Nephron (organoid): ENCODE measurements at regions not wholly inside any gene's neighbourhood (a gene's known extent, or its start where the extent isn't known, plus 50 kb on each side); places are given as distances from the start of the nearest gene placed in this dataset.
A peak's percentile ranks its signal among the peaks of the same experiment; 100 is the strongest.
"Not testable (repeated sequence)": the region's sequence is repeated elsewhere in the genome, so short reads cannot be mapped to it uniquely, and the experiment has no call there.

Experiments used
- H3K27ac Mint-ChIP-seq, 3 experiments: 2 replicates each; pipeline ENCODE4 v1.8.0; 2020; ENCODE audit warnings: mixed read lengths in 3 of 3, mild to moderate bottlenecking in 2 of 3, moderate library complexity in 1 of 3
- H3K27me3 Mint-ChIP-seq: 2 replicates; pipeline ENCODE4 v1.8.0; 2021; ENCODE audit warnings: low read depth, mild to moderate bottlenecking, moderate library complexity, mixed read lengths
- H3K36me3 Mint-ChIP-seq: 2 replicates; pipeline ENCODE4 v1.8.0; 2020; ENCODE audit warnings: low read depth, mixed read lengths
- H3K4me1 Mint-ChIP-seq: 2 replicates; pipeline ENCODE4 v1.8.0; 2020; ENCODE audit warnings: mixed read lengths
- H3K4me3 Mint-ChIP-seq, 3 experiments: 2 replicates each; pipeline ENCODE4 v1.8.0; 2020; ENCODE audit warnings: mild to moderate bottlenecking in 3 of 3, mixed read lengths in 3 of 3, moderate library complexity in 2 of 3
- H3K9me3 Mint-ChIP-seq: 2 replicates; pipeline ENCODE4 v1.8.0; 2020; ENCODE audit warnings: mixed read lengths
- TF ChIP-seq, protein P1 (sequence below), 3 experiments: fragments of 200-600 bp; sonication (generic); IDR thresholded peaks; one replicate each; pipeline ENCODE4 v1.5.0; 2021; ENCODE audit warnings: antibody characterized with exemption in 3 of 3; ENCODE audit not compliant: unreplicated experiment in 3 of 3

DNA sequence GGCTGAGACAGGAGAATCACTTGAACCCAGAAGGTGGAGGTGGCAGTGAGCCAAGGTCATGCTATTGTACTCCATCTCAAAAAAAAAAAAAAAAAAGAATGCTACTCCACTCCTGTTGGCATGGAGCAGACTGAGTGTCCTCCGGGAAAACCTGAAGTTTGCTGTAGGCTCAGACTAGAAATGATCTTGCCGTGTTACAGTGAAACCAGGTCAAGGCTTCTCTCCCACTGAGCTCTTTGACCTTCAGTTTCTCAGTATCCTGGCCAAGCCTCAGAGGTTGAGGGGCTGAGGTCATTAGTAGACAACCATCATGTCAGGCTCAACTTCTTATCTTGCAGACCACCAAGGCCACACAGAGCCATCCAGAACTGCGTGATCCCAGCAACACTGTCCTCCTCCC, 348.6 kb upstream of the ZNF32 start:
- Mint-ChIP-seq H3K27me3 (no peaks in the 10 kb centered on the region), H3K27ac (peak overlapping the region; percentile 39 to 81 (median 78)), H3K9me3 (peaks cover 13% of the 10 kb centered on the region), H3K4me1 (peaks cover 24% of the 10 kb centered on the region), H3K4me3 (no peak overlapping the region), H3K36me3 (peaks cover 5% of the 10 kb centered on the region)
- TF ChIP-seq, protein P1, sequence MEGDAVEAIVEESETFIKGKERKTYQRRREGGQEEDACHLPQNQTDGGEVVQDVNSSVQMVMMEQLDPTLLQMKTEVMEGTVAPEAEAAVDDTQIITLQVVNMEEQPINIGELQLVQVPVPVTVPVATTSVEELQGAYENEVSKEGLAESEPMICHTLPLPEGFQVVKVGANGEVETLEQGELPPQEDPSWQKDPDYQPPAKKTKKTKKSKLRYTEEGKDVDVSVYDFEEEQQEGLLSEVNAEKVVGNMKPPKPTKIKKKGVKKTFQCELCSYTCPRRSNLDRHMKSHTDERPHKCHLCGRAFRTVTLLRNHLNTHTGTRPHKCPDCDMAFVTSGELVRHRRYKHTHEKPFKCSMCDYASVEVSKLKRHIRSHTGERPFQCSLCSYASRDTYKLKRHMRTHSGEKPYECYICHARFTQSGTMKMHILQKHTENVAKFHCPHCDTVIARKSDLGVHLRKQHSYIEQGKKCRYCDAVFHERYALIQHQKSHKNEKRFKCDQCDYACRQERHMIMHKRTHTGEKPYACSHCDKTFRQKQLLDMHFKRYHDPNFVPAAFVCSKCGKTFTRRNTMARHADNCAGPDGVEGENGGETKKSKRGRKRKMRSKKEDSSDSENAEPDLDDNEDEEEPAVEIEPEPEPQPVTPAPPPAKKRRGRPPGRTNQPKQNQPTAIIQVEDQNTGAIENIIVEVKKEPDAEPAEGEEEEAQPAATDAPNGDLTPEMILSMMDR (IDR thresholded peaks at IDR 0.05; ENCODE audit: unreplicated experiment in 3 of 3) = no peak

DNA sequence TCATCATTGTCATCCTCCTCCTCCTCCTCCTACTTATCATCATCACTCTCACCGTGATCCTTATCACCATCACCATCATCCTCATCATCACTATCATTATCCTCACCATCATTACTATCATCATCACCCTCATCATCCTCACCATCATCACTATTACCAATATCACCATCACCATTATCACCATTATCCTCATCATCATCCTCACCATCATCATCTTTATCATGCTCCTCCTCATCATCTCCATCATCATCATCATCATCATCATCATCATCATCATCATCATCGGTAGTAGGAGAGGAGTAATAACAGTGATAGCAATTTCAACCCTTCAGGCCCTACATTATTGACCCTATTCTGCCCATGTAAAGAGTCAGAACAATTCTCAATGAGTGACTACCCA, 345.9 kb upstream of the ZNF32 start:
- Mint-ChIP-seq H3K27me3 (no peaks in the 10 kb centered on the region), H3K9me3 (peaks cover 31% of the 10 kb centered on the region), H3K4me1 (peaks cover 24% of the 10 kb centered on the region), H3K4me3 (no peak overlapping the region), H3K27ac (no peak overlapping the region), H3K36me3 (peaks cover 15% of the 10 kb centered on the region)
- TF ChIP-seq, protein P1 (IDR thresholded peaks at IDR 0.05; ENCODE audit: unreplicated experiment in 3 of 3) = no peak

DNA sequence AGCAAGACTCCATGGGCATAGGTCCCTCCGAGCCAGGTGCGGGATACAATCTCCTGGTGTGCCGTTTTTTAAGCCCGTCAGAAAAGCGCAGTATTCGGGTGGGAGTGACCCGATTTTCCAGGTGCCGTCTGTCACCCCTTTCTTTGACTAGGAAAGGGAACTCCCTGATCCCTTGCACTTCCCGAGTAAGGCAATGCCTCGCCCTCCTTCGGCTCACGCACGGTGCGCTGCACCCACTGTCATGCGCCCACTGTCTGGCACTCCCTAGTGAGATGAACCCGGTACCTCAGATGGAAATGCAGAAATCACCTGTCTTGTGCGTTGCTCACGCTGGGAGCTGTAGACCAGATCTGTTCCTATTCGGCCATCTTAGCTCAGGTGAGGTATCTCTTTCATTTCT, 344.1 kb upstream of the ZNF32 start:
- Mint-ChIP-seq H3K36me3 (peaks cover 15% of the 10 kb centered on the region), H3K4me1 (peaks cover 12% of the 10 kb centered on the region), H3K9me3 (peaks cover 42% of the 10 kb centered on the region)
- H3K4me3 Mint-ChIP-seq, H3K27me3 Mint-ChIP-seq, H3K27ac Mint-ChIP-seq: not testable (repeated sequence)

DNA sequence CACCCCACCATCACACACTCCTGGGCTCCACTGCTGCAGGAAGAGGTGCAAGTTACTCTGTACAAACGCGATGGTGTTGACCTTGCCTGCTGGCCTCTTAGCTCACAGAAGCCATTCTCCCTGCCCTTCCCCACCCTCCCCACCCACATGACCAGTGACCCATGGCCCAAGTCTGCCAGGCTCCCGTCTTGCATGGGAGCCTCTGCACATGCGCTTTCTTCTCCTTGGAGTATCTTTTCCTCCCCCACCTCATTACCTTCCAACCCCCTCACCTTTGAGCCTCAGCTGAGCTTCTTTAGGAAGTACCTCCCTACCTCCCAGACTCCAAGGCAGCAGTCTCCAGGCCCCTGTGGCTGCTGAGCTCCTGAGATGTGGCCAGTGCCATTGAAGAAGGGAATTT, 337.7 kb upstream of the ZNF32 start:
- no peaks in the 10 kb centered on the region for H3K4me1 Mint-ChIP-seq
- H3K27me3 Mint-ChIP-seq = no peaks in the 10 kb centered on the region
- peaks cover 27% of the 10 kb centered on the region for H3K9me3 Mint-ChIP-seq
- no peak overlapping the region for H3K27ac Mint-ChIP-seq
- H3K4me3 Mint-ChIP-seq = no peak overlapping the region
- H3K36me3 Mint-ChIP-seq = peaks cover 7% of the 10 kb centered on the region
- TF ChIP-seq, protein P1 (IDR thresholded peaks at IDR 0.05; ENCODE audit: unreplicated experiment in 3 of 3) = no peak

DNA sequence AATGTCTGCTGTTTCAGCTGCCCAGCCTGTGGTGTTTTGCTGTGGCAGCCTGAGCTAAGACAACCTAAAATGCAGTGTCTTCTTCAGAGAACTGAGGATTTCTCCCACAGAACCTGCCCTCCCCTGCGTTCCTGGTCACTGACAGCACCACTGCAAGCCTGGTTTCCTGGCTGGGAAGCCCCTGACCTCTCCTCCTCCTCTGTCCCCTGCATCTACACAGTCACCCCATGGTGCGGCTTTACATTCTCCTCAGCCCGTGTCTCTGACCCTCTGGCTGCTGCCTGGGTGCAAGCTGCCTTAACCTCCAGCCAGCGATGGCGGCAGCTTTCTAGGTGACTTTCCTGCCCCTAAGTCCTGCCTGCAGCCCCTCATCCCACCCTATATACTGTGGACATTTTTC, 337.3 kb upstream of the ZNF32 start:
- H3K9me3 Mint-ChIP-seq = peaks cover 26% of the 10 kb centered on the region
- H3K27ac Mint-ChIP-seq = no peak overlapping the region
- no peak overlapping the region for H3K4me3 Mint-ChIP-seq
- TF ChIP-seq, protein P1 (IDR thresholded peaks at IDR 0.05; ENCODE audit: unreplicated experiment in 3 of 3) = no peak
- H3K27me3 Mint-ChIP-seq = no peaks in the 10 kb centered on the region
- H3K4me1 Mint-ChIP-seq = no peaks in the 10 kb centered on the region
- H3K36me3 Mint-ChIP-seq = peaks cover 7% of the 10 kb centered on the region

DNA sequence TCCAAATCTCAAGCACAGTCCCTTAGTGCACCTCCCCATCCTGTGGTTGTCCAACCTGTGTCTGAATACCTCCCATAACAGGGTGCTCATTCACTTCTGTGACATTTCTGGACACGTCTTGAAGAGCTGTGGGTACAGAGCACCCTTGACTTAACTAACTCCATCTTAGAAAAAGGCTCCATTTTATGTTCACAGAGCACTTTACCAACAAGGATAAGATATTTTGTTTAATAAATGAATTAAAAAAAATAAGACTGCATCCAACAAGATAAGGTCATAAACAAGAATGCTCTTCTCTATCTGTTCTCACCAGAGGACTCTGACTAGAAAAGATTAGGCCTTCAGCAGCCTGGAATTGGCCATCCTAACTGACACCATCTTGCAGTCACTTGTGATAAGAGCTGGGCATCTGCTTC, 335.2 kb upstream of the ZNF32 start:
- no peaks in the 10 kb centered on the region for H3K36me3 Mint-ChIP-seq
- TF ChIP-seq, protein P1 (IDR thresholded peaks at IDR 0.05; ENCODE audit: unreplicated experiment in 3 of 3) = no peak
- H3K9me3 Mint-ChIP-seq = peaks cover 14% of the 10 kb centered on the region
- no peak overlapping the region for H3K4me3 Mint-ChIP-seq
- no peaks in the 10 kb centered on the region for H3K27me3 Mint-ChIP-seq
- no peaks in the 10 kb centered on the region for H3K4me1 Mint-ChIP-seq
- H3K27ac Mint-ChIP-seq = no peak overlapping the region
